ENCODE measurements at regions not wholly inside any gene's neighbourhood (a gene's known extent, or its start where the extent isn't known, plus 50 kb on each side); places are given as distances from the start of the nearest gene placed in this dataset.
A peak's percentile ranks its signal among the peaks of the same experiment; 100 is the strongest.

DNA sequence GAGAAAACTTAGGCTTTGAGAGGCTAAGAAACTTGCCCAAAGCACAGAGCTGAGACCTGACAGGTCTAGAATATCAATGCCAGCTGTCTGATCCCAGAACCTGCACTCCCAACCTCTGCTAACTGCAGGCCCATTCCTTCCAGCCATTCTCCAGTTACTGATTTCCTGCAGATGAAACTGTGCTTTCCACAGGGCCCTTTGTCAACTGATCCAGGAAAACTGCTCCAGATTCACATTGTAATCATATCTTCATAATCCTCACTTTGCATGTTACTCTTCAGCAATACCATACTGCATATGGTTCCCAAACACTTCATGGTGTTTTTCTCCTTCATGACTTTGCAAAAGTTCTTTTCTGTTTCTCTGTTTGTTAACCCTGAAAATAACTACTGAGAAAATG is 100.6 kb downstream of the RAP2A start:
- Histone ChIP-seq H3K23ac (ENCODE audit: low read depth, low read length) (no peak overlapping the region), H4K20me1 (ENCODE audit: insufficient read depth, low read length) (no peaks in the 10 kb centered on the region), H3K4me1 (ENCODE audit: control insufficient read depth, insufficient read depth, low read length) (peaks cover 6% of the 10 kb centered on the region; the same call in 1 of the 2 replicates), H3K9ac (ENCODE audit: low read depth, low read length) (no peak overlapping the region), H3K36me3 (ENCODE audit: control insufficient read depth, insufficient read depth, low read length) (no peaks in the 10 kb centered on the region), H2AK5ac (ENCODE audit: low read depth, low read length) (no peak overlapping the region), H3K14ac (replicated peaks; ENCODE audit: low read depth, low read length) (no peak overlapping the region), H2BK5ac (ENCODE audit: low read depth, low read length, poor library complexity, severe bottlenecking) (no peak overlapping the region), H2BK15ac (ENCODE audit: low read depth, low read length) (no peak overlapping the region), H3K27me3 (ENCODE audit: control insufficient read depth, insufficient read depth, low read length) (no peaks in the 10 kb centered on the region), H3K4me2 (ENCODE audit: low read depth, low read length) (no peak overlapping the region), H3K4me3 (ENCODE audit: insufficient read depth, low read depth, low read length) (no peak overlapping the region), H3K18ac (ENCODE audit: low read depth, low read length) (no peak overlapping the region), H3K79me1 (ENCODE audit: low read depth in 1 of 2, low read length in 2 of 2) (no peaks in the 10 kb centered on the region), H4K8ac (ENCODE audit: low read depth in 2 of 2, low read length in 2 of 2) (no peak overlapping the region), H2AK9ac (replicated peaks; ENCODE audit: low read depth, low read length, poor library complexity) (no peak overlapping the region), H3K9me3 (ENCODE audit: control insufficient read depth, insufficient read depth, low read length) (no peaks in the 10 kb centered on the region), H2BK120ac (ENCODE audit: low read depth, low read length) (no peak overlapping the region), H3K4ac (ENCODE audit: low read depth, low read length) (no peak overlapping the region), H3K9me1 (ENCODE audit: insufficient read depth, low read length) (no peaks in the 10 kb centered on the region), H2BK20ac (ENCODE audit: low read depth, low read length) (no peak overlapping the region), H3K27ac (ENCODE audit: insufficient read depth, low read length) (no peak overlapping the region), H2AFZ (replicated peaks; ENCODE audit: low read length, poor library complexity) (no peak overlapping the region), H4K91ac (ENCODE audit: insufficient read depth, low read depth, low read length) (no peak overlapping the region), H3K56ac (ENCODE audit: extremely low read depth, insufficient read depth, low read length) (no peak overlapping the region), H4K5ac (ENCODE audit: low read depth, low read length) (no peak overlapping the region)
- dilution Hi-C loops (cut with HindIII; ENCODE audit: low sequenced_read_pairs, unreplicated experiment) (no loop called here), in situ Hi-C loops (cut with MboI; ENCODE audit: low sequenced_read_pairs) (no loop called here), intact Hi-C loops (cut with micrococcal nuclease) (no loop called here)
- DNase-seq (no peak), ATAC-seq (ENCODE audit: low read depth) (peak; percentile 27; the same call in 1 of the 2 replicates)
- no TSS peak for BruUV-seq (replicated peaks)
- ChIA-PET POLR2A (ENCODE audit: unreplicated experiment) (no interaction called here), CTCF (no interaction called here)
- TF ChIP-seq, protein P1, sequence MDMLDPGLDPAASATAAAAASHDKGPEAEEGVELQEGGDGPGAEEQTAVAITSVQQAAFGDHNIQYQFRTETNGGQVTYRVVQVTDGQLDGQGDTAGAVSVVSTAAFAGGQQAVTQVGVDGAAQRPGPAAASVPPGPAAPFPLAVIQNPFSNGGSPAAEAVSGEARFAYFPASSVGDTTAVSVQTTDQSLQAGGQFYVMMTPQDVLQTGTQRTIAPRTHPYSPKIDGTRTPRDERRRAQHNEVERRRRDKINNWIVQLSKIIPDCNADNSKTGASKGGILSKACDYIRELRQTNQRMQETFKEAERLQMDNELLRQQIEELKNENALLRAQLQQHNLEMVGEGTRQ (IDR thresholded peaks at IDR 0.05; ENCODE audit: low read depth, low read length): no peak
- TF ChIP-seq RFX5 (IDR thresholded peaks at IDR 0.05; ENCODE audit: low read depth, low read length) (no peak), MXI1 (IDR thresholded peaks at IDR 0.05; ENCODE audit: borderline replicate concordance, low read depth, low read length) (no peak), CHD1 (IDR thresholded peaks at IDR 0.05; ENCODE audit: low read depth, low read length) (no peak), FOS (IDR thresholded peaks at IDR 0.05; ENCODE audit: low read depth, low read length) (no peak), POLR2A (IDR thresholded peaks at IDR 0.05; ENCODE audit: low read depth, low read length) (no peak), CEBPB (IDR thresholded peaks at IDR 0.05; ENCODE audit: low read depth, low read length) (no peak), ELK1 (IDR thresholded peaks at IDR 0.05; ENCODE audit: borderline replicate concordance, low read depth, low read length) (no peak)
- TF ChIP-seq, protein P2, sequence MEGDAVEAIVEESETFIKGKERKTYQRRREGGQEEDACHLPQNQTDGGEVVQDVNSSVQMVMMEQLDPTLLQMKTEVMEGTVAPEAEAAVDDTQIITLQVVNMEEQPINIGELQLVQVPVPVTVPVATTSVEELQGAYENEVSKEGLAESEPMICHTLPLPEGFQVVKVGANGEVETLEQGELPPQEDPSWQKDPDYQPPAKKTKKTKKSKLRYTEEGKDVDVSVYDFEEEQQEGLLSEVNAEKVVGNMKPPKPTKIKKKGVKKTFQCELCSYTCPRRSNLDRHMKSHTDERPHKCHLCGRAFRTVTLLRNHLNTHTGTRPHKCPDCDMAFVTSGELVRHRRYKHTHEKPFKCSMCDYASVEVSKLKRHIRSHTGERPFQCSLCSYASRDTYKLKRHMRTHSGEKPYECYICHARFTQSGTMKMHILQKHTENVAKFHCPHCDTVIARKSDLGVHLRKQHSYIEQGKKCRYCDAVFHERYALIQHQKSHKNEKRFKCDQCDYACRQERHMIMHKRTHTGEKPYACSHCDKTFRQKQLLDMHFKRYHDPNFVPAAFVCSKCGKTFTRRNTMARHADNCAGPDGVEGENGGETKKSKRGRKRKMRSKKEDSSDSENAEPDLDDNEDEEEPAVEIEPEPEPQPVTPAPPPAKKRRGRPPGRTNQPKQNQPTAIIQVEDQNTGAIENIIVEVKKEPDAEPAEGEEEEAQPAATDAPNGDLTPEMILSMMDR (conservative IDR thresholded peaks at IDR 0.05; ENCODE audit: low read depth, low read length): no peak
